GM21526 (cell line): ENCODE measurements at regions not wholly inside any gene's neighbourhood (a gene's known extent, or its start where the extent isn't known, plus 50 kb on each side); places are given as distances from the start of the nearest gene placed in this dataset.
"Not testable (repeated sequence)": the region's sequence is repeated elsewhere in the genome, so short reads cannot be mapped to it uniquely, and the experiment has no call there.

Experiments
- ATAC-seq: cut with Tn5 transposase; IDR thresholded peaks from one replicate; pipeline ENCODE4 v1.9.1; 2021; ENCODE audit warnings: moderate library complexity; ENCODE audit not compliant: unreplicated experiment, low FRiP score

DNA sequence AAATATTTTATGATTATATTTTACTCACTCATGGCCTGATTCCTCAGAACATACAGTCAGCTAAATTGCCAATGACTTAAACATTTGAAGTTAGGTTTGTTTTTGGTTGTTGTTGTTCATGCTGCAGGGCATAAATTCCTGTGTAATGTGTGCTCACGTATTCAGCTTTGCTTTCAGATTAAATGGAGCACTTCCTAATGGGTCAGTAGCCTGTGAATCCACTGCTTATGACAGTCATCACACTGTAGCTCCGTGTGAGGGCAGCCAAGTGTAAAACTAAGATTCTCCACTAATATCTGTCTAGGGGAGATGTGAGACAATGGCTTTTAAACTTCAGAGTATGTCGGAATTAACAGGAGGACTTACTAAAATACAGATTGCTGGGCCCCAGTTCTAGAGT is 955.8 kb downstream of the SPATA31A7 start:
- ATAC-seq = not testable (repeated sequence)
